CD4-positive, alpha-beta T cell (primary cell): ENCODE measurements at regions not wholly inside any gene's neighbourhood (a gene's known extent, or its start where the extent isn't known, plus 50 kb on each side); places are given as distances from the start of the nearest gene placed in this dataset.

ENCODE experiments used
- ATAC-seq: fragments of 200-7000 bp; cut with Tn5 transposase; one replicate; pipeline ENCODE4 v1.10.0; 2022; ENCODE audit warnings: mild to moderate bottlenecking; ENCODE audit not compliant: poor library complexity
- CTCF ChIA-PET: fragments of 350-600 bp; sonication (Branson Sonifier 250); formaldehyde crosslinking; loops from one replicate; lab custom pipeline; 2021; ENCODE audit warnings: antibody characterized with exemption, inconsistent platforms; lab: Charles Lee
- POLR2A ChIA-PET: fragments of 350-600 bp; sonication (Branson Sonifier 250); formaldehyde crosslinking; loops from one replicate; lab custom pipeline; 2021; ENCODE audit warnings: antibody characterized with exemption, inconsistent platforms; lab: Charles Lee
- DNase-seq, 14 experiments: peaks; one replicate each; pipeline ENCODE4 v3.0.0-alpha.2; 2013 to 2020; ENCODE audit warnings: mixed read lengths in 2 of 14
- H3K27ac ChIP-seq, 2 donors: one replicate each; pipeline versions ENCODE4 v1.5.1 to v1.7.0; 2013; ENCODE audit warnings: low read length in 2 of 2, low read depth in 1 of 2, mild to moderate bottlenecking in 1 of 2
- H3K27me3 ChIP-seq, 2 experiments: 1 replicate in 1 of 2; 2 replicates in 1 of 2; pipeline versions ENCODE4 v1.6.1 to v1.7.0; 2013; ENCODE audit warnings: low read length in 2 of 2, control low read depth in 1 of 2, mild to moderate bottlenecking in 1 of 2, moderate library complexity in 1 of 2; ENCODE audit not compliant: insufficient read depth in 2 of 2, control insufficient read depth in 1 of 2
- H3K36me3 ChIP-seq: one replicate; pipeline ENCODE4 v1.6.1; 2013; ENCODE audit warnings: low read length, control low read depth; ENCODE audit not compliant: insufficient read depth
- H3K4me1 ChIP-seq: one replicate; pipeline ENCODE4 v1.6.1; 2013; ENCODE audit warnings: low read length, control low read depth; ENCODE audit not compliant: insufficient read depth
- H3K4me3 ChIP-seq: one replicate; pipeline ENCODE4 v1.5.1; 2013; ENCODE audit warnings: mild to moderate bottlenecking, low read length, moderate library complexity
- H3K9me3 ChIP-seq, 2 experiments: 1 replicate in 1 of 2; 2 replicates in 1 of 2; pipeline versions ENCODE4 v1.6.1 to v1.7.0; 2013; ENCODE audit warnings: low read length in 2 of 2, mild to moderate bottlenecking in 2 of 2, control low read depth in 1 of 2, moderate library complexity in 1 of 2; ENCODE audit not compliant: control insufficient read depth in 1 of 2, insufficient read depth in 1 of 2
- H3K27ac Mint-ChIP-seq: one replicate; pipeline ENCODE4 v1.8.0; 2020; ENCODE audit warnings: mixed read lengths
- H3K27me3 Mint-ChIP-seq: one replicate; pipeline ENCODE4 v1.8.0; 2021; ENCODE audit warnings: mixed read lengths
- H3K36me3 Mint-ChIP-seq: one replicate; pipeline ENCODE4 v1.8.0; 2021; ENCODE audit warnings: low read depth, mixed read lengths
- H3K4me1 Mint-ChIP-seq: one replicate; pipeline ENCODE4 v1.8.0; 2021; ENCODE audit warnings: low read depth, mixed read lengths
- H3K4me3 Mint-ChIP-seq: one replicate; pipeline ENCODE4 v1.8.0; 2020; ENCODE audit warnings: mild to moderate bottlenecking, mixed read lengths
- H3K9me3 Mint-ChIP-seq: one replicate; pipeline ENCODE4 v1.8.0; 2020; ENCODE audit warnings: mixed read lengths
- CTCF ChIP-seq: fragments of 200-600 bp; IDR thresholded peaks from one replicate; pipeline ENCODE4 v1.8.0; 2022; ENCODE audit warnings: antibody characterized with exemption, mild to moderate bottlenecking
- intact Hi-C, 2 experiments: fragments of 100-400 bp; cut with DNase I in 1 of 2; cut with micrococcal nuclease in 1 of 2; formaldehyde crosslinking; loops; one replicate each; pipeline versions ENCODE4 v1.15.1 to v1.9.0; 2023 to 2025; cut with DNase I, micrococcal nuclease

GRCh38 chr16:79485020-79485419 is 115.5 kb downstream of the MAF start:
- Histone ChIP-seq H3K27me3 (peaks cover 0 to 4% of the 10 kb centered on the region in 2 experiments), H3K9me3 (no peaks in the 10 kb centered on the region), H3K27ac (no peak overlapping the region), H3K4me1 (no peaks in the 10 kb centered on the region), H3K36me3 (no peaks in the 10 kb centered on the region), H3K4me3 (no peak overlapping the region)
- Mint-ChIP-seq H3K27ac (no peak overlapping the region), H3K27me3 (peaks cover 8% of the 10 kb centered on the region), H3K9me3 (no peaks in the 10 kb centered on the region), H3K4me1 (no peaks in the 10 kb centered on the region), H3K4me3 (no peak overlapping the region), H3K36me3 (no peaks in the 10 kb centered on the region)
- no peak for TF ChIP-seq CTCF
- POLR2A ChIA-PET, result no interaction called here
- ATAC-seq, result no peak
- intact Hi-C loops, result no loop called here
- CTCF ChIA-PET, result no interaction called here
- DNase-seq, result no peak

GRCh38 chr16:79484237-79484636 is 116.3 kb downstream of the MAF start:
- Histone ChIP-seq H3K9me3 (no peaks in the 10 kb centered on the region), H3K27ac (no peak overlapping the region), H3K4me3 (no peak overlapping the region), H3K27me3 (peaks cover 0 to 4% of the 10 kb centered on the region in 2 experiments), H3K4me1 (no peaks in the 10 kb centered on the region), H3K36me3 (no peaks in the 10 kb centered on the region)
- CTCF ChIA-PET, result no interaction called here
- Mint-ChIP-seq H3K9me3 (no peaks in the 10 kb centered on the region), H3K36me3 (no peaks in the 10 kb centered on the region), H3K27me3 (peaks cover 8% of the 10 kb centered on the region), H3K27ac (no peak overlapping the region), H3K4me3 (no peak overlapping the region), H3K4me1 (no peaks in the 10 kb centered on the region)
- ATAC-seq (no peak), DNase-seq (no peak)
- POLR2A ChIA-PET, result no interaction called here
- no peak for TF ChIP-seq CTCF
- intact Hi-C loops, result no loop called here

GRCh38 chr16:79483336-79483735 is 117.2 kb downstream of the MAF start:
- Histone ChIP-seq H3K4me1 (no peaks in the 10 kb centered on the region), H3K9me3 (no peaks in the 10 kb centered on the region), H3K27me3 (peaks cover 0 to 4% of the 10 kb centered on the region in 2 experiments), H3K27ac (no peak overlapping the region), H3K36me3 (no peaks in the 10 kb centered on the region), H3K4me3 (no peak overlapping the region)
- no peaks in the 10 kb centered on the region for H3K4me1 Mint-ChIP-seq
- intact Hi-C loops, result no loop called here
- H3K27me3 Mint-ChIP-seq, result peaks cover 8% of the 10 kb centered on the region
- H3K36me3 Mint-ChIP-seq, result no peaks in the 10 kb centered on the region
- ChIA-PET POLR2A (no interaction called here), CTCF (no interaction called here)
- H3K27ac Mint-ChIP-seq, result no peak overlapping the region
- no peaks in the 10 kb centered on the region for H3K9me3 Mint-ChIP-seq
- TF ChIP-seq CTCF, result no peak
- no peak for DNase-seq
- ATAC-seq, result no peak
- no peak overlapping the region for H3K4me3 Mint-ChIP-seq
